ENCODE measurements at regions not wholly inside any gene's neighbourhood (a gene's known extent, or its start where the extent isn't known, plus 50 kb on each side); places are given as distances from the start of the nearest gene placed in this dataset.

DNA sequence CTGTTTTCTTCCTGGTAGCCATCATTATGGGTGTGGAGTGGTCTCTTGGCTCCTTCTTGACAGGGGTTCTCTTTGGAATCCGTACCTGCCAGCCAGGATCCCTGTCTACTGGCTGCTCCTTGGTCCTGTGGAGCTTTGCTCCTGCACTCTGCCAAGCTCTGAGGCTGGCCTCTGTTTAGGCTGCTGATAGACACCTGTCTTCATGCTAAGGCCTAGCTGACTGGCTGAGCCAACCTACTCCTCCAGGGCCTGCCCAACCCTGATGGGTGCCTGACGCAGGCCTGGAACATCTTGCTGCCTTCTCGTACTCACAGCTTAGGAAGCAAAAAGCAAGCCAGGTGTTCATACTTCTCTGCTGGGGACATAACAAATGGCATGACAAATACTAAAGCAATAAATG is 333.6 kb upstream of the ZNF32 start:
- Histone ChIP-seq H3K27ac (no peak overlapping the region), H3K27me3 (ENCODE audit: insufficient read depth, low read depth, severe bottlenecking) (peaks cover 43% of the 10 kb centered on the region), H3K9me3 (ENCODE audit: severe bottlenecking) (no peaks in the 10 kb centered on the region), H3K36me3 (no peaks in the 10 kb centered on the region), H3K4me3 (ENCODE audit: low read depth, low read length) (no peak overlapping the region)
- TF ChIP-seq, protein P1, sequence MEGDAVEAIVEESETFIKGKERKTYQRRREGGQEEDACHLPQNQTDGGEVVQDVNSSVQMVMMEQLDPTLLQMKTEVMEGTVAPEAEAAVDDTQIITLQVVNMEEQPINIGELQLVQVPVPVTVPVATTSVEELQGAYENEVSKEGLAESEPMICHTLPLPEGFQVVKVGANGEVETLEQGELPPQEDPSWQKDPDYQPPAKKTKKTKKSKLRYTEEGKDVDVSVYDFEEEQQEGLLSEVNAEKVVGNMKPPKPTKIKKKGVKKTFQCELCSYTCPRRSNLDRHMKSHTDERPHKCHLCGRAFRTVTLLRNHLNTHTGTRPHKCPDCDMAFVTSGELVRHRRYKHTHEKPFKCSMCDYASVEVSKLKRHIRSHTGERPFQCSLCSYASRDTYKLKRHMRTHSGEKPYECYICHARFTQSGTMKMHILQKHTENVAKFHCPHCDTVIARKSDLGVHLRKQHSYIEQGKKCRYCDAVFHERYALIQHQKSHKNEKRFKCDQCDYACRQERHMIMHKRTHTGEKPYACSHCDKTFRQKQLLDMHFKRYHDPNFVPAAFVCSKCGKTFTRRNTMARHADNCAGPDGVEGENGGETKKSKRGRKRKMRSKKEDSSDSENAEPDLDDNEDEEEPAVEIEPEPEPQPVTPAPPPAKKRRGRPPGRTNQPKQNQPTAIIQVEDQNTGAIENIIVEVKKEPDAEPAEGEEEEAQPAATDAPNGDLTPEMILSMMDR (IDR thresholded peaks at IDR 0.05; ENCODE audit: low read depth, low read length) = no peak
- no peak for DNase-seq

DNA sequence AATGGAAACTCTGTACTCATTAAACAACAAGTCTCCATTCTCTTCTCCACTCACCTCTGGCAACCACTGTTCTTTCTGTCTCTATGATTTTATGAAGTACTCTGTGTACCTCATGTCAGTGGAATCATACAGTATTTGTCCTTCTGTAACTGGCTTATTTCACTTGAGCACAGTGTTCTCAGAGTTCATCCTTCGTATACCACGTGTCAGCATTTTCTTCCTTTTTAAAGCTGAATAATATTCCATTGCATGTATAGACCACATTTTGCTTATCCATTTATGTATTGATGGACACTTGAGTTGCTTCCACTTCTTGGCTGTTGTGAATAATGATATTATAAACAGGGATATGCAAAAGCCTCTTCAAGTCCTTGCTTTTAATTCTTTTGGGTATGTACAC is 333.0 kb upstream of the ZNF32 start:
- TF ChIP-seq, protein P1 (IDR thresholded peaks at IDR 0.05; ENCODE audit: low read depth, low read length) = no peak
- no peak overlapping the region for H3K4me3 ChIP-seq (ENCODE audit: low read depth, low read length)
- no peak overlapping the region for H3K27ac ChIP-seq
- H3K27me3 ChIP-seq (ENCODE audit: insufficient read depth, low read depth, severe bottlenecking) = peaks cover 44% of the 10 kb centered on the region
- DNase-seq = no peak
- no peaks in the 10 kb centered on the region for H3K36me3 ChIP-seq
- no peaks in the 10 kb centered on the region for H3K9me3 ChIP-seq (ENCODE audit: severe bottlenecking)

DNA sequence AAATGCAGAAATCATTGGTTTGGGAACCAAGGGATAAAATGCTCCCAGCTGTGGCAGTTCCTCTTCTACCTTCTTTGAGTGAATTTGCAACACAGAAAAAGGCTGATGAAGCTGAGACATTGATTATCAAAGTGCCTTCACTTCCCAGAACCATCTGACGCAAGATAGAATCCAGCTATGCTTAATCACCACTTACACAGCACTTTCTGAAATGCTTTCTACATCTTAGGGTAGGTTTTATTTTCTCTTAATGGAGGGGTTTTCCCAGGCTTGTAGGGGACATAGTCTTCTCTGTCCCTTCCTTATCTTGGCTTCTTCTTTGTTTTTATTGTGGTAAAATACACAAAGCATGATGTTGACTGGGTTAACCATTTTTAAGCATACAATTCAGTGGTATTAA is 332.6 kb upstream of the ZNF32 start:
- Histone ChIP-seq H3K27ac (no peak overlapping the region), H3K27me3 (ENCODE audit: insufficient read depth, low read depth, severe bottlenecking) (peaks cover 47% of the 10 kb centered on the region), H3K9me3 (ENCODE audit: severe bottlenecking) (no peaks in the 10 kb centered on the region), H3K4me3 (ENCODE audit: low read depth, low read length) (no peak overlapping the region), H3K36me3 (no peaks in the 10 kb centered on the region)
- TF ChIP-seq, protein P1 (IDR thresholded peaks at IDR 0.05; ENCODE audit: low read depth, low read length) = no peak
- no peak for DNase-seq

DNA sequence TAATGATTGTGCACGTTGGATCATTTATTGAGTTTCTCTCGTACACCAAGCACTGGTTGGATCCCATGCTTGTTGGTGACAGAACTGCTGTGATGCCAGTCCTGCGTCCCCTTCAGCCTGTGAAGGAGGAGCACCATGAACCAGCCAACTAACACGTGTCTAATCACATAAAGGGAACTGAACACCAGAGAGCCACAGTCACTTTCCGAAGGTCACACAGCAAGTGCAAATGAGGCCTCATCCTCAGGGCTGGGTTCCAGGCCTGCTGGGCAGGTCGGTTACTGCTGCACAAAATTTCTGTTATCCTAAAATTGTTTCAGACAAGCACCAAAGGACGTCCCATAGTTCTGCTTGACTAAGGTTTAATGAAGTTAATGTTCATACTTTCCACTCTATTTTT is 332.0 kb upstream of the ZNF32 start:
- Histone ChIP-seq H3K9me3 (ENCODE audit: severe bottlenecking) (no peaks in the 10 kb centered on the region), H3K4me3 (ENCODE audit: low read depth, low read length) (no peak overlapping the region), H3K27ac (no peak overlapping the region), H3K27me3 (ENCODE audit: insufficient read depth, low read depth, severe bottlenecking) (peaks cover 47% of the 10 kb centered on the region), H3K36me3 (no peaks in the 10 kb centered on the region)
- TF ChIP-seq, protein P1 (IDR thresholded peaks at IDR 0.05; ENCODE audit: low read depth, low read length) = no peak
- no peak for DNase-seq

DNA sequence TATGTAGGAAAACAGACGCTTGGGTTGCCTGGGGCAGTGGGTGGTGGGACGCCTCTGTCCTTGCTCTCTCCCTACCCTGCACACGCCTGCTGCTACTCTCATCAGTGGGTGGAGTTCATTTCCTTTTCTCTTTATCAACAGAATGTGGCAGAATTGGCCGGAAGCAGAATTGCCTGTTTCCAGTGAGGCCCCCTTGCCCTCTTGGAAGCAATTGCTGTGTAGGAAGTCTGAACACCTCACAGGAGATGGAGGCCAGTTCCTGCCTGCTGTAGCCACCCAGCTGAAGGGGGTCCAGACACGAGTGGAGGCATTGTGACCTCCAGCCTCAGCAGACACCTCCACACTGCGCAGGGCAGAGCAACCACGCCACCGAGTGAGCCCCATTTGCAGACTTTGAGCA is 331.6 kb upstream of the ZNF32 start:
- DNase-seq = no peak
- H3K36me3 ChIP-seq = no peaks in the 10 kb centered on the region
- H3K27me3 ChIP-seq (ENCODE audit: insufficient read depth, low read depth, severe bottlenecking) = peaks cover 46% of the 10 kb centered on the region
- no peak overlapping the region for H3K27ac ChIP-seq
- no peaks in the 10 kb centered on the region for H3K9me3 ChIP-seq (ENCODE audit: severe bottlenecking)
- TF ChIP-seq, protein P1 (IDR thresholded peaks at IDR 0.05; ENCODE audit: low read depth, low read length) = no peak
- no peak overlapping the region for H3K4me3 ChIP-seq (ENCODE audit: low read depth, low read length)

DNA sequence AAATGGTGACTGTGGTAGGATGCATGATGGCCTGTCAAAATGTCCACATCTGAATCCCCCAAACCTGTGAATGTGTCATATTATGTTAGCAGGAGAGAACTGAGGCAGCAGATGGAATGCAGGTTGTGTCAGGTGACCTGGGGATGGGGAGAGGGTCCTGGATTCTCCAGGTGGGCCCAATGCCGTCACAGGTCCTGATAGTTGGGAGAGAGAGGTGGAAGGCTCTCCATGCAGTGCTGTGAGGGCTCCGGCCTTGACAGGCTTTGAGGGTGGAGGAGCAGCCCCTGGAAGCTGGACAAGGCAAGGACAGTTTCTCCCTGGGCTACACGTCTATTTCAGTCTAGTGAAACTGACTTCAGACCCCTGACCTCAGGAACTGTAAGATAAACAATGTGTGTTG is 330.9 kb upstream of the ZNF32 start:
- DNase-seq = no peak
- no peaks in the 10 kb centered on the region for H3K36me3 ChIP-seq
- TF ChIP-seq, protein P1 (IDR thresholded peaks at IDR 0.05; ENCODE audit: low read depth, low read length) = no peak
- H3K4me3 ChIP-seq (ENCODE audit: low read depth, low read length) = no peak overlapping the region
- H3K27ac ChIP-seq = no peak overlapping the region
- peaks cover 45% of the 10 kb centered on the region for H3K27me3 ChIP-seq (ENCODE audit: insufficient read depth, low read depth, severe bottlenecking)
- no peaks in the 10 kb centered on the region for H3K9me3 ChIP-seq (ENCODE audit: severe bottlenecking)

Data from WERI-Rb-1 (cell line).